Progenitor cell of endocrine pancreas (in vitro differentiated cells): ENCODE measurements at regions not wholly inside any gene's neighbourhood (a gene's known extent, or its start where the extent isn't known, plus 50 kb on each side); places are given as distances from the start of the nearest gene placed in this dataset.

Experiments
- DNase-seq: peaks from one replicate; pipeline ENCODE4 v3.0.0; 2021; ENCODE audit warnings: low spot score; ENCODE audit not compliant: unreplicated experiment
- H3K27ac Mint-ChIP-seq: 2 replicates; pipeline ENCODE4 v1.8.0; 2021; ENCODE audit warnings: mild to moderate bottlenecking, moderate library complexity, mixed read lengths
- H3K27me3 Mint-ChIP-seq: 2 replicates; pipeline ENCODE4 v1.8.0; 2021; ENCODE audit warnings: mixed read lengths
- H3K36me3 Mint-ChIP-seq: 2 replicates; pipeline ENCODE4 v1.8.0; 2022; ENCODE audit warnings: mixed read lengths; ENCODE audit not compliant: insufficient read depth
- H3K4me1 Mint-ChIP-seq: 2 replicates; pipeline ENCODE4 v1.8.0; 2021; ENCODE audit warnings: low read depth, mixed read lengths
- H3K4me3 Mint-ChIP-seq: 2 replicates; pipeline ENCODE4 v1.8.0; 2021; ENCODE audit warnings: low read depth, mild to moderate bottlenecking, moderate library complexity, mixed read lengths
- H3K9me3 Mint-ChIP-seq: 2 replicates; pipeline ENCODE4 v1.8.0; 2021; ENCODE audit warnings: low read depth, mixed read lengths
- TF ChIP-seq, protein P1 (sequence below): fragments of 200-600 bp; sonication (generic); IDR thresholded peaks from one replicate; pipeline ENCODE4 v1.5.0; 2021; ENCODE audit warnings: antibody characterized with exemption, mild to moderate bottlenecking; ENCODE audit not compliant: unreplicated experiment

- no peak overlapping the region for H3K4me3 Mint-ChIP-seq
- peaks cover 20% of the 10 kb centered on the region for H3K4me1 Mint-ChIP-seq
- H3K27me3 Mint-ChIP-seq, result no peaks in the 10 kb centered on the region
- H3K36me3 Mint-ChIP-seq, result no peaks in the 10 kb centered on the region
- no peak overlapping the region for H3K27ac Mint-ChIP-seq
- DNase-seq, result no peak
- peaks cover 4% of the 10 kb centered on the region for H3K9me3 Mint-ChIP-seq
- TF ChIP-seq, protein P1, sequence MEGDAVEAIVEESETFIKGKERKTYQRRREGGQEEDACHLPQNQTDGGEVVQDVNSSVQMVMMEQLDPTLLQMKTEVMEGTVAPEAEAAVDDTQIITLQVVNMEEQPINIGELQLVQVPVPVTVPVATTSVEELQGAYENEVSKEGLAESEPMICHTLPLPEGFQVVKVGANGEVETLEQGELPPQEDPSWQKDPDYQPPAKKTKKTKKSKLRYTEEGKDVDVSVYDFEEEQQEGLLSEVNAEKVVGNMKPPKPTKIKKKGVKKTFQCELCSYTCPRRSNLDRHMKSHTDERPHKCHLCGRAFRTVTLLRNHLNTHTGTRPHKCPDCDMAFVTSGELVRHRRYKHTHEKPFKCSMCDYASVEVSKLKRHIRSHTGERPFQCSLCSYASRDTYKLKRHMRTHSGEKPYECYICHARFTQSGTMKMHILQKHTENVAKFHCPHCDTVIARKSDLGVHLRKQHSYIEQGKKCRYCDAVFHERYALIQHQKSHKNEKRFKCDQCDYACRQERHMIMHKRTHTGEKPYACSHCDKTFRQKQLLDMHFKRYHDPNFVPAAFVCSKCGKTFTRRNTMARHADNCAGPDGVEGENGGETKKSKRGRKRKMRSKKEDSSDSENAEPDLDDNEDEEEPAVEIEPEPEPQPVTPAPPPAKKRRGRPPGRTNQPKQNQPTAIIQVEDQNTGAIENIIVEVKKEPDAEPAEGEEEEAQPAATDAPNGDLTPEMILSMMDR, result no peak
These were observed 120.9 kb upstream of the ATP2B1 start for GRCh38 chr12:89829434-89829975.

- no peaks in the 10 kb centered on the region for H3K36me3 Mint-ChIP-seq
- no peaks in the 10 kb centered on the region for H3K27me3 Mint-ChIP-seq
- H3K4me1 Mint-ChIP-seq, result peaks cover 20% of the 10 kb centered on the region
- TF ChIP-seq, protein P1, result no peak
- no peak overlapping the region for H3K27ac Mint-ChIP-seq
- DNase-seq, result no peak
- peaks cover 4% of the 10 kb centered on the region for H3K9me3 Mint-ChIP-seq
- no peak overlapping the region for H3K4me3 Mint-ChIP-seq
These were observed 119.9 kb upstream of the ATP2B1 start for GRCh38 chr12:89828575-89828974.

DNA sequence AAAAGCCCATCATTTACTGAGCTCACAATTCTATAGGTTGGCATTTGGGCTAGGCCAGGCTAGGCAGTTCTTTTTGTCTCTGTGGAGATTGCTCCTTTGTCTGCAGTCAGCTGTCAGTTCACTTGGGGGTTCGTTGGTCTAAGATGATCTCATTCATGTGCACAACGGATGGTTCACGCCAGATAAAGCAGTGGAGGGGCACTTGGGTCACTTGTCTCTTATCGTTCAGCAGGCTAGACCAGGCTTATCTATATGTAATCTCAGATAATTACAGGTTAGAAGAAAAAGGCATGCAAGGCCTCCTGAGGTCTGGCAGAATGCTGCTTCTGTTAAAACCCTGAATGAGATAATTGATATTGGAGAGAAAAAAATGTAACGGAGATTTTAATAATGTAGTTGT lies 119.0 kb upstream of the ATP2B1 start:
- DNase-seq, result no peak
- Mint-ChIP-seq H3K4me3 (no peak overlapping the region), H3K27ac (no peak overlapping the region), H3K27me3 (no peaks in the 10 kb centered on the region), H3K4me1 (peaks cover 20% of the 10 kb centered on the region), H3K9me3 (peaks cover 4% of the 10 kb centered on the region), H3K36me3 (no peaks in the 10 kb centered on the region)
- TF ChIP-seq, protein P1, result no peak

DNA sequence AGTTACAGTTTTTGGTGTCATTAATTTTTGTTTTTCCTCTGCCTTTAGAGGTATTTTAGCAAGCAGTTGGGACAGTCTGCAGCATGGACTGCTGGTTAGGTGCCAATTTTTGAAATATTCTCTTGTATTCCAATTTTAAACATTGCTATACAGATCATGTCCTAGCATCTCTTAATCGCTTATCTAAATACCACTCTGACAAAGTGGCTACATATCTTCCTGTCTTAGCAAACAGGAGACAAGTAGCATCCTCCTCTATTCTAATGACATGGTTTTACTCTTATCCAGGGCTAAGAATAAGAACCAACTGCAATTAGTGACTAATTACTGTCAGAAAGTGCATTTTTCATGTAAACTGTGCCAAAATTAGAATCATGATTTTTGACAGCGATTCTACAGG lies 117.8 kb upstream of the ATP2B1 start:
- Mint-ChIP-seq H3K27ac (no peak overlapping the region), H3K36me3 (no peaks in the 10 kb centered on the region), H3K27me3 (no peaks in the 10 kb centered on the region), H3K4me3 (no peak overlapping the region), H3K4me1 (peaks cover 19% of the 10 kb centered on the region), H3K9me3 (peaks cover 4% of the 10 kb centered on the region)
- TF ChIP-seq, protein P1, result no peak
- no peak for DNase-seq

- H3K27ac Mint-ChIP-seq, result no peak overlapping the region
- no peak for DNase-seq
- TF ChIP-seq, protein P1, result no peak
- no peaks in the 10 kb centered on the region for H3K27me3 Mint-ChIP-seq
- H3K4me1 Mint-ChIP-seq, result peaks cover 16% of the 10 kb centered on the region
- peaks cover 4% of the 10 kb centered on the region for H3K9me3 Mint-ChIP-seq
- H3K4me3 Mint-ChIP-seq, result no peak overlapping the region
- H3K36me3 Mint-ChIP-seq, result no peaks in the 10 kb centered on the region
These were observed 117.2 kb upstream of the ATP2B1 start for GRCh38 chr12:89825591-89826449.
